H1 (cell line): ENCODE measurements at regions not wholly inside any gene's neighbourhood (a gene's known extent, or its start where the extent isn't known, plus 50 kb on each side); places are given as distances from the start of the nearest gene placed in this dataset.

Experiments used
- CTCF ChIA-PET: fragments of 300-600 bp; sonication (Branson Sonifier 250); formaldehyde crosslinking; loops from one replicate; lab custom pipeline; 2021; ENCODE audit not compliant: partially characterized antibody; lab: Charles Lee
- POLR2A ChIA-PET: fragments of 300-600 bp; sonication (Branson Sonifier 250); formaldehyde crosslinking; loops from one replicate; lab custom pipeline; 2021; ENCODE audit warnings: inconsistent platforms; ENCODE audit not compliant: partially characterized antibody; lab: Charles Lee
- DNase-seq, 2 experiments: peaks; one replicate each; pipeline versions ENCODE4 v3.0.0 to v3.0.0-alpha.2; 2010 to 2022; ENCODE audit warnings: low spot score in 2 of 2, low read depth in 1 of 2, mixed read lengths in 1 of 2
- FAIRE-seq: peaks from 2 replicates; lab custom pipeline; 2011; peaks lifted over from hg19 to GRCh38; lab: Jason Lieb, UNC
- H2AFZ ChIP-seq: 2 replicates; pipeline ENCODE4 v1.8.1; 2012; ENCODE audit warnings: low read length, inconsistent platforms
- H2AK5ac ChIP-seq: 2 replicates; pipeline ENCODE4 v1.6.1; 2013; ENCODE audit warnings: low read depth, low read length
- H2BK120ac ChIP-seq: replicated peaks from 2 replicates; pipeline ENCODE3; 2013; ENCODE audit warnings: low read depth, low read length, inconsistent platforms
- H2BK12ac ChIP-seq: 2 replicates; pipeline ENCODE4 v1.6.1; 2013; ENCODE audit warnings: low read depth, low read length
- H2BK15ac ChIP-seq: 2 replicates; pipeline ENCODE4 v1.6.1; 2013; ENCODE audit warnings: low read length
- H2BK20ac ChIP-seq: 2 replicates; pipeline ENCODE4 v1.6.1; 2013; ENCODE audit warnings: low read length
- H2BK5ac ChIP-seq: 2 replicates; pipeline ENCODE4 v1.6.1; 2013; ENCODE audit warnings: low read depth, low read length
- H3K14ac ChIP-seq: 2 replicates; pipeline ENCODE4 v1.6.1; 2013; ENCODE audit warnings: inconsistent platforms; ENCODE audit not compliant: insufficient read length
- H3K18ac ChIP-seq: 2 replicates; pipeline ENCODE4 v1.6.1; 2013; ENCODE audit warnings: low read length; ENCODE audit errors: extremely low read depth
- H3K23ac ChIP-seq: 2 replicates; pipeline ENCODE4 v1.6.1; 2013; ENCODE audit warnings: inconsistent platforms; ENCODE audit not compliant: insufficient read length
- H3K23me2 ChIP-seq: 2 replicates; pipeline ENCODE4 v1.6.1; 2013; ENCODE audit warnings: low read depth, low read length
- H3K27ac ChIP-seq: 2 replicates; pipeline ENCODE4 v1.6.1; 2011; ENCODE audit warnings: low read depth, low read length, inconsistent platforms
- H3K27me3 ChIP-seq, 4 experiments: replicated peaks in 1 of 4; 1 replicate in 1 of 4; 2 replicates in 3 of 4; pipeline versions ENCODE4 v1.6.1 to v1.8.1; 2011 to 2013; ENCODE audit warnings: low read length in 3 of 4, mild to moderate bottlenecking in 3 of 4, inconsistent platforms in 2 of 4, mixed read lengths in 2 of 4, moderate library complexity in 1 of 4; ENCODE audit not compliant: control insufficient read depth in 3 of 4, insufficient read depth in 3 of 4; ENCODE audit errors: extremely low read depth in 1 of 4
- H3K36me3 ChIP-seq, 4 experiments: 2 replicates each; pipeline versions ENCODE4 v1.6.1 to v1.8.1; 2011 to 2013; ENCODE audit warnings: mild to moderate bottlenecking in 4 of 4, low read length in 3 of 4, moderate library complexity in 2 of 4, control low read depth in 1 of 4, inconsistent platforms in 1 of 4; ENCODE audit not compliant: insufficient read depth in 4 of 4, control insufficient read depth in 2 of 4
- H3K4ac ChIP-seq: replicated peaks from 2 replicates; pipeline ENCODE3; 2013; ENCODE audit warnings: low read length, low read depth, mixed read lengths, inconsistent platforms; ENCODE audit not compliant: insufficient read length
- H3K4me1 ChIP-seq, 4 experiments: replicated peaks in 1 of 4; 1 replicate in 1 of 4; 2 replicates in 3 of 4; pipeline versions ENCODE4 v1.6.1 to v1.8.1; 2011 to 2013; ENCODE audit warnings: low read length in 3 of 4, inconsistent platforms in 2 of 4, mixed read lengths in 1 of 4; ENCODE audit not compliant: insufficient read depth in 4 of 4, control insufficient read depth in 3 of 4
- H3K4me2 ChIP-seq, 2 experiments: 2 replicates each; pipeline versions ENCODE4 v1.6.1 to v1.8.1; 2011 to 2013; ENCODE audit warnings: low read depth in 2 of 2, low read length in 2 of 2, control low read depth in 1 of 2, inconsistent platforms in 1 of 2, mild to moderate bottlenecking in 1 of 2; ENCODE audit not compliant: insufficient read depth in 1 of 2
- H3K4me3 ChIP-seq, 4 experiments: fragments of 200-600, 300-600 bp in 1 of 4; sonication (generic), shearing (Covaris generic), sonication (Bioruptor Twin) in 1 of 4; 2 replicates each; pipeline versions ENCODE4 v1.5.1 to v1.8.1; 2011 to 2016; ENCODE audit warnings: low read length in 4 of 4, low read depth in 3 of 4, control low read depth in 2 of 4, inconsistent platforms in 2 of 4, mild to moderate bottlenecking in 2 of 4, mixed read lengths in 1 of 4, moderate library complexity in 1 of 4; ENCODE audit not compliant: insufficient read depth in 2 of 4; ENCODE audit errors: extremely low read depth in 1 of 4
- H3K56ac ChIP-seq: replicated peaks from 2 replicates; pipeline ENCODE3; 2013; ENCODE audit warnings: low read depth, mild to moderate bottlenecking, mixed read lengths, low read length, inconsistent platforms; ENCODE audit not compliant: insufficient read length
- H3K79me1 ChIP-seq: 2 replicates; pipeline ENCODE4 v1.6.1; 2013; ENCODE audit warnings: low read depth, low read length, control low read depth
- H3K79me2 ChIP-seq, 2 experiments: 2 replicates each; pipeline versions ENCODE4 v1.6.1 to v1.8.1; 2012 to 2013; ENCODE audit warnings: low read length in 2 of 2, mild to moderate bottlenecking in 2 of 2, inconsistent platforms in 1 of 2; ENCODE audit not compliant: insufficient read depth in 2 of 2, control insufficient read depth in 1 of 2
- H3K9ac ChIP-seq, 4 experiments: replicated peaks in 1 of 4; 1 replicate in 1 of 4; 2 replicates in 3 of 4; pipeline versions ENCODE4 v1.6.1 to v1.8.1; 2011 to 2013; ENCODE audit warnings: low read depth in 3 of 4, low read length in 3 of 4, control low read depth in 2 of 4, mild to moderate bottlenecking in 2 of 4, moderate library complexity in 2 of 4, inconsistent platforms in 1 of 4; ENCODE audit errors: extremely low read depth in 1 of 4
- H3K9me3 ChIP-seq, 2 experiments: 2 replicates each; pipeline versions ENCODE4 v1.6.1 to v1.8.1; 2012 to 2013; ENCODE audit warnings: mild to moderate bottlenecking in 2 of 2, moderate library complexity in 2 of 2, control low read depth in 1 of 2, inconsistent platforms in 1 of 2, low read depth in 1 of 2, low read length in 1 of 2, mixed read lengths in 1 of 2; ENCODE audit not compliant: insufficient read depth in 2 of 2
- H4K20me1 ChIP-seq, 2 experiments: replicated peaks in 1 of 2; 2 replicates each; pipeline versions ENCODE3 to v1.8.1; 2011 to 2013; ENCODE audit warnings: inconsistent platforms in 2 of 2, low read length in 2 of 2, mild to moderate bottlenecking in 1 of 2; ENCODE audit not compliant: insufficient read depth in 2 of 2, control insufficient read depth in 1 of 2
- H4K5ac ChIP-seq: 2 replicates; pipeline ENCODE4 v1.6.1; 2013; ENCODE audit warnings: low read length, low read depth, mixed read lengths, inconsistent platforms; ENCODE audit not compliant: insufficient read length
- H4K8ac ChIP-seq: 2 replicates; pipeline ENCODE4 v1.8.0; 2013; ENCODE audit warnings: mild to moderate bottlenecking, moderate library complexity, low read length, inconsistent platforms; ENCODE audit not compliant: insufficient read depth; ENCODE audit errors: extremely low read depth
- H4K91ac ChIP-seq: replicated peaks from 2 replicates; pipeline ENCODE3; 2013; ENCODE audit warnings: low read length, mixed read lengths, inconsistent platforms; ENCODE audit not compliant: insufficient read length
- JUN ChIP-seq: IDR thresholded peaks from 2 replicates; pipeline ENCODE4 v1.6.1; 2011; ENCODE audit warnings: low read depth, mild to moderate bottlenecking, improper control_type of control experiment, low read length
- RXRA ChIP-seq: IDR thresholded peaks from 2 replicates; pipeline ENCODE4 v1.6.1; 2011; ENCODE audit warnings: low read depth, mild to moderate bottlenecking, low read length, moderate library complexity; ENCODE audit not compliant: insufficient read depth
- TCF12 ChIP-seq: IDR thresholded peaks from 2 replicates; pipeline ENCODE4 v1.6.1; 2011; ENCODE audit warnings: low read depth, mild to moderate bottlenecking, low read length
- TEAD4 ChIP-seq: IDR thresholded peaks from 2 replicates; pipeline ENCODE4 v1.6.1; 2012; ENCODE audit warnings: low read depth, low read length, inconsistent platforms, mixed read lengths
- WGBS, 2 experiments: shearing (Covaris generic) in 1 of 2; methylation state at CpG; one replicate each; pipeline versions ENCODE4 v1.1.6 to v1.1.7; 2013 to 2015; ENCODE audit warnings: low lambda C conversion rate in 2 of 2, mixed read lengths in 2 of 2, inconsistent platforms in 1 of 2, low coverage in 1 of 2, missing lambda C conversion rate in 1 of 2; ENCODE audit not compliant: insufficient replicate concordance in 2 of 2, insufficient coverage in 1 of 2, insufficient read length in 1 of 2; ENCODE audit errors: extremely low coverage in 1 of 2, missing lambda C conversion rate in 1 of 2; 5-methylcytosine and 5-hydroxymethylcytosine counted together
- TF ChIP-seq, protein P1 (sequence below): IDR thresholded peaks from 2 replicates; pipeline ENCODE4 v1.6.1; 2012; ENCODE audit warnings: inconsistent platforms

DNA sequence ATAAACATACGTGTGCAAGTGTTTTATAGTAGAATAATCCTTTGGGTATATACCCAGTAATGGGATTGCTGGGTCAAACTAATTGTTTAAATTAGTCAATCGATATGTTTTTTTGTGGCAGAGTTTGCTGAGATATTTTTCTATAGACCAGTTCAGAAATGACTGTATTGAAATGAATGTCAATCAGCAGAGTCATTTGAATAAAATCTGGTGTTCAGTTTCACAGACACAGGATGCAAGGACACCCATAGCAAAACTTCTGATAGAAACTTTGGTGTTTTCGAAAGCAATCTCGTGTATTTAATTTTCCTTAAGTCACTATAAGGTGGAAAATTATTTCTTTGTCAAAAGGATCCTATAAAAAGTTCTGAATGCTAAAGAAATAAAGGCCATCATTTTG, 434.4 kb downstream of the RAP2B start:
- H3K18ac ChIP-seq: no peak overlapping the region
- no peak for DNase-seq
- TF ChIP-seq RXRA: no peak
- TF ChIP-seq JUN: no peak
- TF ChIP-seq, protein P1, sequence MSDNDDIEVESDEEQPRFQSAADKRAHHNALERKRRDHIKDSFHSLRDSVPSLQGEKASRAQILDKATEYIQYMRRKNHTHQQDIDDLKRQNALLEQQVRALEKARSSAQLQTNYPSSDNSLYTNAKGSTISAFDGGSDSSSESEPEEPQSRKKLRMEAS: no peak
- TF ChIP-seq TCF12: no peak
- no peak for TF ChIP-seq TEAD4

More for the DNA sequence above, 434.4 kb downstream of the RAP2B start:
- no peak overlapping the region for H3K23ac ChIP-seq
- H3K4me2 ChIP-seq: no peak overlapping the region
- no peaks in the 10 kb centered on the region for H3K27me3 ChIP-seq
- H2BK15ac ChIP-seq: no peak overlapping the region
- H3K27ac ChIP-seq: no peak overlapping the region
- H4K5ac ChIP-seq: no peak overlapping the region
- H4K8ac ChIP-seq: no peak overlapping the region
- FAIRE-seq: no peak
- ChIA-PET POLR2A (no interaction called here), CTCF (interaction anchor here (1.0 kb wide), 1 partner anchor 553 kb away, joined by 5 read pairs; no protein-coding TSS in a partner anchor)
- H3K4ac ChIP-seq: no peak overlapping the region
- no peaks in the 10 kb centered on the region for H3K79me2 ChIP-seq
- H4K91ac ChIP-seq: no peak overlapping the region
- H3K23me2 ChIP-seq: no peaks in the 10 kb centered on the region
- no peak overlapping the region for H3K4me3 ChIP-seq
- H4K20me1 ChIP-seq: no peaks in the 10 kb centered on the region
- H3K79me1 ChIP-seq: no peaks in the 10 kb centered on the region
- H2AK5ac ChIP-seq: no peak overlapping the region
- no peak overlapping the region for H3K56ac ChIP-seq
- no peak overlapping the region for H3K14ac ChIP-seq
- H2BK120ac ChIP-seq: no peak overlapping the region
- H3K4me1 ChIP-seq: no peaks in the 10 kb centered on the region
- 93% methylated on average over 4 of the region's 4 CpGs; no CpG with 5 or more reads in 1 of the 2 experiments for WGBS, 2 experiments
- no peaks in the 10 kb centered on the region for H3K9me3 ChIP-seq
- no peaks in the 10 kb centered on the region for H3K36me3 ChIP-seq
- no peak overlapping the region for H3K9ac ChIP-seq
- H2BK5ac ChIP-seq: no peak overlapping the region
- H2AFZ ChIP-seq: no peak overlapping the region
- no peak overlapping the region for H2BK20ac ChIP-seq
- H2BK12ac ChIP-seq: no peak overlapping the region
